HG03469 (cell line): ENCODE measurements at regions not wholly inside any gene's neighbourhood (a gene's known extent, or its start where the extent isn't known, plus 50 kb on each side); places are given as distances from the start of the nearest gene placed in this dataset.
"Not testable (repeated sequence)": the region's sequence is repeated elsewhere in the genome, so short reads cannot be mapped to it uniquely, and the experiment has no call there.

Experiments used
- ATAC-seq: cut with Tn5 transposase; IDR thresholded peaks from one replicate; pipeline ENCODE4 v1.9.1; 2021; ENCODE audit warnings: mild to moderate bottlenecking, moderate library complexity, moderate number of reproducible peaks; ENCODE audit not compliant: unreplicated experiment

- ATAC-seq, result no peak
Observed at GRCh38 chr7:94303118-94303517, 91.6 kb upstream of the COL1A2 start.

GRCh38 chr7:94303695-94304094 lies 91.0 kb upstream of the COL1A2 start:
- ATAC-seq, result no peak

DNA sequence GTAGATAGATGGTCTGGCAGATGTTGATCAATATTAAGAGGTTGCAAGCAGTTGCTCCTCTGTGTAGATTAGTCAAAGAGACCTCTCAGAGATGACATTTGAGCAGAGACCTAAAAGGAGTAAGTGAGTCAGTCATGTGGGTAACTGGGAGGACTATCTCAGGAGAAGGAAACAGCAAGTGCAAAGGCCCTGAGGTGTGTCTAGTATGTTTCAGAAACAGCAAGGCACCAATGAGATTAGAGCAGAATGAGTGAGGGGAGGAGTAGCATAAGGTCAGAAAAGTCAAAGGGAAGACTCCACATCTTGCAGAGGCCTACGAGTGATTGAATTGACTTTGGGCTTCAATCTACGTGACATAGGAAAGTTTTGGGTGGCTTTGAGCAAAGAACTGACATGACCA lies 89.8 kb upstream of the COL1A2 start:
- no peak for ATAC-seq

DNA sequence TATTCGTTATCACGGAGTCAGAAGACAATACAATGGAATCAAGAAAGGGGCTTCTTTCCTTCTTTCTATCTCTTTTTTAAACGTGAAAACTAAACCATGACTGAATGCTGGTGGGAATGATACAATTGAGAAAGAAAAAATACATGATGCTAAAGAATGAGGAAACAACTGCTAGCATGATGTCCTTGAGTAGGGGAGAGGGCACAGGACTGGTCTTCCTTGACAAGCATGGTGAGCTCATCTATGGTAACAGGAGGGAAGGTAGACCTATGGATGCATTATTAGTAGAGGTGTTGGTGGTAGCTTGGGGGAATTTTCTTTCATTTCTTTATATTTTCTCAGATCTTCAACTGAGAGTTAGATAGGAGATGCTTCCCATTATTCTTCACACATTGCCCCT lies 88.9 kb upstream of the COL1A2 start:
- ATAC-seq, result no peak

DNA sequence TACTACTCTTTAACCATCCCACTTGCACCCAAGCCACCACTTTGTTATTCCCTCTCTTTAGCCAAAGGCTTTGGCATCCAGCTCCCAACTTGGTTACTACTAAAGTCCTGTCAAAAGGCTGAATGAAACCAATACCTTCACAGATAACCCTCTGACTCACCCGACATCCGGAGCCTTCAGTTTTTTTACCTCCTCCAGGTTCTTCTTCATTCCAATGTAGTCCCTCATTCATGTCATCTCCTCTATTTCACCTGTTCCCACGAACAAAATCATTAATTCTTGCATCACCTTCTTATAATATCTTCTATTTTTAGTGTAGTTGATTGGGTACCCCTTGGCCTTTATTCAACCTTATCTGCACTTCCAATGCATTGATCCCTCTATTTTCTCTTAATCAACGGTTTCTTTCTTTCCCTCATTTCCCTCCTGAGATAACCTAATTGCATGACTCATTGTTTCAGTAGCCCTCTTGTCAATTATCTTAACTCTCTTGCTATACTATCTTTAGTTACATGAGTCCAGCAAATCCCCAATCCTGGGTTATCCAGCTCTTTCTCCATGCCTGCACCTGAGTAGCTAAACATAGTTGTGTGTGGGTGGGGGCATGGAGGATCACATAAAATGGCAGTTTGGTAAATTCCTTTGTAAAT lies 87.2 kb upstream of the COL1A2 start:
- ATAC-seq, result no peak

GRCh38 chr7:94311515-94311914 lies 83.2 kb upstream of the COL1A2 start:
- ATAC-seq, result no peak

- ATAC-seq, result no peak
Observed at GRCh38 chr7:94313926-94314325, 80.8 kb upstream of the COL1A2 start.

GRCh38 chr7:94314413-94315410 lies 80.0 kb upstream of the COL1A2 start:
- no peak for ATAC-seq

DNA sequence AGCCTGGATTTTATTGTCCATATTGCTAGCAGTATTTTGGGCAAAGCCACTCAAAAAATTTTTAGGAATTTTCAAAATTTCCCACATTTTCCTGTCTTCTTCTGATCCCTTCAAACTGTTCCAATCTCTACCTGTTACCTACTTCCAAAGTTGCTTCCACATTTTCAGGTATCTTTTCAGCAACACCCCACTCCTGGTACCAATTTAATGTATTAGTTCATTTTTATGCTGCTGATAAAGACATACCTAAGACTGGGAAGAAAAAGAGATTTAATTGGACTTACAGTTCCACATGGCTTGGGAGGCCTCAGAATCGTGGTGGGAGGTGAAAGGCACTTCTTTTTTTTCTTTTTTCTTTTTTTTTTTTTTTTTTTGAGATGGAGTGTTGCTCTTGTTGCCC lies 73.6 kb upstream of the COL1A2 start:
- not testable (repeated sequence) for ATAC-seq

GRCh38 chr7:94323844-94324243 lies 70.9 kb upstream of the COL1A2 start:
- ATAC-seq, result no peak

- no peak for ATAC-seq
Observed at GRCh38 chr7:94324380-94325121, 70.1 kb upstream of the COL1A2 start.

- ATAC-seq, result no peak
Observed at GRCh38 chr7:94325122-94325475, 69.6 kb upstream of the COL1A2 start.

GRCh38 chr7:94330269-94331020 lies 64.2 kb upstream of the COL1A2 start:
- ATAC-seq, result no peak

DNA sequence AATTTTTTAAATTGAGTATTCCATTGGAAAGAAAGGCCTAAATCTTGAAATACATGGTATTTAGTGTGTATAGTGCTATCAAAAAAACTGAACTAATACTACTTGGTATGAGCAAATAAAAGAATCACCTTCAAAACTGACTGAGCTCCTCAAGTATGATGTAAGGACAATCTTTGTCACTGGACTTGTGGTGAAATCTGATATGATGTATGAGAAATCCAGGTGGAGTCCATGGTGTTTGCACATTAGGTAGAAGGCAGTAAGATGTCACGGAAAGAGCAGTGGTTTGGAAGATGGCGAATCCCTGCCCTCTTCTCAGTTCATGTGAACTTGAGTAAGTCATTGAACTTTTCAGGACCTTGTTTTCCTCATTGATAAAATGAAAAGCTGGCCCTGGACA lies 62.1 kb upstream of the COL1A2 start:
- ATAC-seq, result no peak

DNA sequence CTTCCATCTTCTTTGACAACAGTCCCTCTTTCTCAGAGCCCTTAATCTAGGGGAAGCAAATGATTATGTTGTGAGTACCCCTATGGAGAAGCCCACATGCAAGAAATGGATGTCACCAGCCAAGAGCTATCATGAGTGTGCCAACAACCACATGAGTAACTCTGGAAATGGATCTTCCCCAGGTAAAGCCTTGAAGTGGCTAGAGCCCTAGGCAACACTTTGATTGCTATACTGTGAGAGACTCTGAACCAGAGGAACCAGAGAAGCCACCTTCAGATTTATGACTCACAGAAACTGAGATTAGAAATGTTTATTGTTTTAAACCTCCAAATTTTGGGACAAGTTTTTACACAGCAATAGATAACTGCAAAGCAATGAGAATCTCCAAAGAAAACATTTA lies 60.9 kb upstream of the COL1A2 start:
- ATAC-seq, result no peak

- ATAC-seq, result no peak
Observed at GRCh38 chr7:94335586-94335985, 59.1 kb upstream of the COL1A2 start.

GRCh38 chr7:94336009-94336408 lies 58.7 kb upstream of the COL1A2 start:
- no peak for ATAC-seq

GRCh38 chr7:94338921-94339371 lies 55.7 kb upstream of the COL1A2 start:
- ATAC-seq, result no peak

- ATAC-seq, result no peak
Observed at GRCh38 chr7:94344826-94345225, 49.9 kb upstream of the COL1A2 start.
